Ovary (tissue), 7 donors: ENCODE measurements at regions not wholly inside any gene's neighbourhood (a gene's known extent, or its start where the extent isn't known, plus 50 kb on each side); places are given as distances from the start of the nearest gene placed in this dataset.
"Not testable (repeated sequence)": the region's sequence is repeated elsewhere in the genome, so short reads cannot be mapped to it uniquely, and the experiment has no call there.

Experiments
- DNase-seq, 5 donors: peaks; one replicate each; pipeline ENCODE4 v3.0.0-alpha.2; 2019 to 2020
- H3K27ac ChIP-seq, 2 donors: fragments of 200-600 bp; one replicate each; pipeline versions ENCODE4 v1.5.1 to v1.8.0; 2019 to 2022
- H3K27me3 ChIP-seq: fragments of 200-600 bp; one replicate; pipeline ENCODE4 v1.8.0; 2022
- H3K36me3 ChIP-seq: fragments of 200-600 bp; sonication (generic); one replicate; pipeline ENCODE4 v1.5.1; 2019
- H3K4me1 ChIP-seq: one replicate; pipeline ENCODE4 v1.8.1; 2013; ENCODE audit warnings: mild to moderate bottlenecking, moderate library complexity; ENCODE audit not compliant: insufficient read depth
- H3K4me3 ChIP-seq: fragments of 200-600 bp; sonication (generic); one replicate; pipeline ENCODE4 v1.5.1; 2017
- H3K9me3 ChIP-seq, 2 donors: fragments of 200-600 bp in 1 of 2; sonication (generic) in 1 of 2; one replicate each; pipeline versions ENCODE4 v1.5.1 to v1.8.1; 2013 to 2019; ENCODE audit warnings: mild to moderate bottlenecking in 1 of 2, moderate library complexity in 1 of 2
- CTCF ChIP-seq, 3 donors: fragments of 450-650 bp in 2 of 3; fragments of 200-600 bp in 1 of 3; IDR thresholded peaks; one replicate each; pipeline versions ENCODE4 v1.5.1 to v1.8.0; 2016 to 2022; ENCODE audit warnings: antibody characterized with exemption in 3 of 3, mild to moderate bottlenecking in 1 of 3
- EP300 ChIP-seq: sonication (generic); formaldehyde crosslinking; IDR thresholded peaks from one replicate; pipeline ENCODE4 v1.6.1; 2017; ENCODE audit warnings: antibody characterized with exemption
- POLR2A ChIP-seq: fragments of 450-650 bp; IDR thresholded peaks from one replicate; pipeline ENCODE4 v1.6.1; 2017; ENCODE audit warnings: antibody characterized with exemption, mild to moderate bottlenecking, moderate library complexity
- WGBS, 3 donors: extraction: QIAGEN DNeasy Blood & Tissue Kit in 1 of 3; methylation state at CpG; one replicate each; pipeline versions ENCODE4 v1.1.5 to v1.1.7; 2013 to 2017; 5-methylcytosine and 5-hydroxymethylcytosine counted together
- intact Hi-C, 4 donors: fragments of 100-400 bp; cut with DNase I; formaldehyde crosslinking; loops; one replicate each; pipeline versions ENCODE4 v1.11.0 to v1.15.1; 2022 to 2023
- donor health status: DM: no; HTN: no; CAD: no; lungs with moderate emphysema.
- donor health status: DM: no; HTN: no; CAD: no.
- donor health status: Bipolar disorder and iron deficiency.
- donor health status: DM: no; HTN: no; CAD: no.
- donor health status: DM: yes; HTN: yes; CAD: no.

- no peak for DNase-seq
- WGBS, 3 donors: 6 to 30% (median 13%) methylated on average over 4 of the region's 4 CpGs
- intact Hi-C loops: loop anchor here in 1 of 4 donors (10.0 kb wide), 1 partner anchor 104 kb away; no protein-coding TSS in a partner anchor
- Histone ChIP-seq H3K36me3 (no peaks in the 10 kb centered on the region), H3K27me3 (no peaks in the 10 kb centered on the region), H3K4me3 (no peak overlapping the region), H3K27ac (no peak overlapping the region), H3K4me1 (peaks cover 6% of the 10 kb centered on the region), H3K9me3 (no peaks in the 10 kb centered on the region)
- TF ChIP-seq POLR2A (no peak), EP300 (no peak), CTCF (IDR thresholded peaks at IDR 0.05) (no peak)
Measured at GRCh38 chr5:17081142-17081541, 136.3 kb upstream of the BASP1 start.

- not testable (repeated sequence) for H3K36me3 ChIP-seq, H3K27ac ChIP-seq, H3K4me1 ChIP-seq, DNase-seq, H3K4me3 ChIP-seq, H3K9me3 ChIP-seq, H3K27me3 ChIP-seq
- WGBS, 3 donors: 92 to 94% (median 92%) methylated on average over 29 of the region's 29 CpGs
- intact Hi-C loops: loop anchor here in 1 of 4 donors (10.0 kb wide), 1 partner anchor 102 kb away; no protein-coding TSS in a partner anchor
Measured at GRCh38 chr5:17083276-17083675, 134.2 kb upstream of the BASP1 start.

- Histone ChIP-seq H3K27me3 (no peaks in the 10 kb centered on the region), H3K27ac (no peak overlapping the region), H3K9me3 (no peaks in the 10 kb centered on the region), H3K4me1 (no peaks in the 10 kb centered on the region), H3K4me3 (no peak overlapping the region), H3K36me3 (no peaks in the 10 kb centered on the region)
- intact Hi-C loops: loop anchor here in 1 of 4 donors (10.0 kb wide), 1 partner anchor 98 kb away; no protein-coding TSS in a partner anchor
- TF ChIP-seq EP300: no peak
- TF ChIP-seq CTCF (IDR thresholded peaks at IDR 0.05): no peak
- no peak for TF ChIP-seq POLR2A
- no peak for DNase-seq
- WGBS, 3 donors: 82 to 89% (median 88%) methylated on average over 8 of the region's 8 CpGs
Measured at GRCh38 chr5:17087035-17087434, 130.4 kb upstream of the BASP1 start.

- WGBS, 3 donors: 86 to 88% (median 87%) methylated on average over 4 of the region's 4 CpGs
- DNase-seq: no peak
- Histone ChIP-seq H3K27ac (no peak overlapping the region), H3K27me3 (no peaks in the 10 kb centered on the region), H3K9me3 (no peaks in the 10 kb centered on the region), H3K4me1 (no peaks in the 10 kb centered on the region), H3K4me3 (no peak overlapping the region), H3K36me3 (no peaks in the 10 kb centered on the region)
- intact Hi-C loops: loop anchor here in 1 of 4 donors (10.0 kb wide), 1 partner anchor 97 kb away; no protein-coding TSS in a partner anchor
- TF ChIP-seq POLR2A: no peak
- TF ChIP-seq EP300: no peak
- no peak for TF ChIP-seq CTCF (IDR thresholded peaks at IDR 0.05)
Measured at GRCh38 chr5:17088051-17088450, 129.4 kb upstream of the BASP1 start.

- TF ChIP-seq POLR2A (no peak), CTCF (IDR thresholded peaks at IDR 0.05) (no peak), EP300 (no peak)
- Histone ChIP-seq H3K36me3 (no peaks in the 10 kb centered on the region), H3K9me3 (no peaks in the 10 kb centered on the region), H3K4me1 (no peaks in the 10 kb centered on the region), H3K27ac (no peak overlapping the region), H3K4me3 (no peak overlapping the region), H3K27me3 (no peaks in the 10 kb centered on the region)
- no peak for DNase-seq
- intact Hi-C loops: loop anchor here in 1 of 4 donors (10.0 kb wide), 1 partner anchor 96 kb away; no protein-coding TSS in a partner anchor
Measured at GRCh38 chr5:17089001-17089400, 128.4 kb upstream of the BASP1 start.
